ENCODE measurements at regions not wholly inside any gene's neighbourhood (a gene's known extent, or its start where the extent isn't known, plus 50 kb on each side); places are given as distances from the start of the nearest gene placed in this dataset.
"Not testable (repeated sequence)": the region's sequence is repeated elsewhere in the genome, so short reads cannot be mapped to it uniquely, and the experiment has no call there.

- Histone ChIP-seq H3K4me1 (no peaks in the 10 kb centered on the region), H3K4me3 (no peak overlapping the region), H3K4me2 (no peak overlapping the region), H3K9me3 (peaks cover 2% of the 10 kb centered on the region; the same call in 1 of the 3 replicates), H3K27ac (no peak overlapping the region)
- ChIA-PET POLR2A (no interaction called here), CTCF (interaction anchor here (0.5 kb wide), 1 partner anchor 33 kb away, joined by 3 read pairs; no protein-coding TSS in a partner anchor)
- no peak for TF ChIP-seq KDM5A (IDR thresholded peaks at IDR 0.05)
- no peak for TF ChIP-seq ZSCAN20 (CRISPR knock-in tag; IDR thresholded peaks at IDR 0.05)
- no peak for TF ChIP-seq NR3C1 (IDR thresholded peaks at IDR 0.05)
- no peak for TF ChIP-seq CBX2 (IDR thresholded peaks at IDR 0.05; ENCODE audit: borderline replicate concordance, low read depth)
- FAIRE-seq (no peak), DNase-seq (ENCODE audit: low read depth in 1 of 2, low spot score in 1 of 2) (no peak), ATAC-seq (no peak)
- WGBS (ENCODE audit: missing lambda C conversion rate) = 42% methylated on average over 2 of the region's 2 CpGs
Observed at GRCh38 chr9:78428640-78429039, 131.7 kb downstream of the PSAT1 start.

DNA sequence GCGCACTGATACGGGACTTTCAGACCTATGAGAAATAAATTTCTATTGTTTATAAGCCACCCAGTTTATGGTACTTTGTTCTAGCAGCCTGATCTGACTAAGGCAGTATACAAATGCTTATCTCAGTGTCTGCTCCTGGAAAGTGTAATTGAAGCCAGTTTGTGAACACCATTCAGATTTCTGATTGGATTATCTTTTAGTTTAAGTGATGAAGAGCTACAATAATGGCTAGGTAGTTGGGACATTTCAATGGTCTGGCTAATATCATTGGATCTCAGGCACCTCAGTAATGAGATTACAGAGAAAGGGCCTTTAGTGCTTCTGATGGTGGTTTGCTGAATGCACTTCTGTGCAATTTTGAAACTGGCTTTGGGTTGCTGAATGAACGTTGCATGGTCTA is 133.5 kb downstream of the PSAT1 start:
- DNase-seq (ENCODE audit: low read depth in 1 of 2, low spot score in 1 of 2) (no peak), FAIRE-seq (no peak), ATAC-seq (no peak)
- Histone ChIP-seq H3K4me3 (no peak overlapping the region), H3K9me3 (peaks cover 2% of the 10 kb centered on the region; the same call in 1 of the 3 replicates), H3K4me2 (no peak overlapping the region), H3K4me1 (no peaks in the 10 kb centered on the region), H3K27ac (no peak overlapping the region)
- ChIA-PET POLR2A (no interaction called here), CTCF (interaction anchor here (1.4 kb wide), 1 partner anchor 9 kb away, joined by 10 read pairs; no protein-coding TSS in a partner anchor)
- TF ChIP-seq FOSB (CRISPR knock-in tag; IDR thresholded peaks at IDR 0.05) = no peak
- TF ChIP-seq HOXB5 (CRISPR knock-in tag; IDR thresholded peaks at IDR 0.05) = no peak
- 52% methylated on average over 3 of the region's 3 CpGs for WGBS (ENCODE audit: missing lambda C conversion rate)

DNA sequence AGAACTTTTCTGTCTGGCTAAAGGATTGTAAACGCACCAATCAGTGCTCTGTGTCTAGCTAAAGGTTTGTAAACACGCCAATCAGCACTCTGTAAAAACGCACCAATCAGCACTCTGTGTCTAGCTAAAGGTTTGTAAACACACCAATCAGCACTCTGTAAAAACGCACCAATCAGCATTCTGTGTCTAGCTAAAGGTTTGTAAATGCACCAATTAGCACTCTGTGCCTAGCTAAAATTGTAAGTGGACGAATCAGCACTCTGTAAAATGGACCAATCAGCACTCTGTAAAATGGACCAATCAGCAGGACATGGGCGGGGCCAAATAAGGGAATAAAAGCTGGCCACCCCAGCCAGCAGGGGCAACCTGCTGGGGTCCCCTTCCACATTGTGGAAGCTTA is 134.1 kb downstream of the PSAT1 start:
- H3K4me2 ChIP-seq; ATAC-seq; H3K4me3 ChIP-seq; H3K27ac ChIP-seq; H3K4me1 ChIP-seq; FAIRE-seq; DNase-seq (ENCODE audit: low read depth in 1 of 2, low spot score in 1 of 2); H3K9me3 ChIP-seq; POLR2A ChIA-PET: not testable (repeated sequence)
- WGBS (ENCODE audit: missing lambda C conversion rate) = 40% methylated on average over 6 of the region's 6 CpGs
- CTCF ChIA-PET = interaction anchor here (1.4 kb wide), 1 partner anchor 8 kb away, joined by 10 read pairs; no protein-coding TSS in a partner anchor
- TF ChIP-seq MAFK (IDR thresholded peaks at IDR 0.05; ENCODE audit: partially characterized antibody) = peak; percentile 76

- WGBS (ENCODE audit: missing lambda C conversion rate) = 13% methylated on average over 2 of the region's 2 CpGs
- no peak for ATAC-seq
- no peak for DNase-seq (ENCODE audit: low read depth in 1 of 2, low spot score in 1 of 2)
- POLR2A ChIA-PET = no interaction called here
- H3K4me1 ChIP-seq = peaks cover 11% of the 10 kb centered on the region; the same call in 2 of the 3 replicates
- TF ChIP-seq CHD4 (IDR thresholded peaks at IDR 0.05; ENCODE audit: borderline replicate concordance) = no peak
- TF ChIP-seq, protein P1, sequence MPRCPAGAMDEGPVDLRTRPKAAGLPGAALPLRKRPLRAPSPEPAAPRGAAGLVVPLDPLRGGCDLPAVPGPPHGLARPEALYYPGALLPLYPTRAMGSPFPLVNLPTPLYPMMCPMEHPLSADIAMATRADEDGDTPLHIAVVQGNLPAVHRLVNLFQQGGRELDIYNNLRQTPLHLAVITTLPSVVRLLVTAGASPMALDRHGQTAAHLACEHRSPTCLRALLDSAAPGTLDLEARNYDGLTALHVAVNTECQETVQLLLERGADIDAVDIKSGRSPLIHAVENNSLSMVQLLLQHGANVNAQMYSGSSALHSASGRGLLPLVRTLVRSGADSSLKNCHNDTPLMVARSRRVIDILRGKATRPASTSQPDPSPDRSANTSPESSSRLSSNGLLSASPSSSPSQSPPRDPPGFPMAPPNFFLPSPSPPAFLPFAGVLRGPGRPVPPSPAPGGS (IDR thresholded peaks at IDR 0.05) = no peak
- TF ChIP-seq RFX5 (IDR thresholded peaks at IDR 0.05) = no peak
- no peak for TF ChIP-seq SREBF2 (IDR thresholded peaks at IDR 0.05)
- no peak for TF ChIP-seq ZNF302 (CRISPR knock-in tag; IDR thresholded peaks at IDR 0.05)
- no peak for TF ChIP-seq MYC (IDR thresholded peaks at IDR 0.05; ENCODE audit: borderline replicate concordance, low read length)
- TF ChIP-seq MAZ (IDR thresholded peaks at IDR 0.05; ENCODE audit: borderline replicate concordance, low read depth, low read length) = no peak
- TF ChIP-seq HOXB13 (CRISPR knock-in tag; IDR thresholded peaks at IDR 0.05; ENCODE audit: low read depth) = no peak
- no peak for TF ChIP-seq KDM5A (IDR thresholded peaks at IDR 0.05)
- no peak for TF ChIP-seq BHLHE40 (IDR thresholded peaks at IDR 0.05; ENCODE audit: low read depth, low read length)
- TF ChIP-seq, protein P2, sequence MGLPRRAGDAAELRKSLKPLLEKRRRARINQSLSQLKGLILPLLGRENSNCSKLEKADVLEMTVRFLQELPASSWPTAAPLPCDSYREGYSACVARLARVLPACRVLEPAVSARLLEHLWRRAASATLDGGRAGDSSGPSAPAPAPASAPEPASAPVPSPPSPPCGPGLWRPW (IDR thresholded peaks at IDR 0.05) = no peak
- no peak for TF ChIP-seq ZC3H11A (IDR thresholded peaks at IDR 0.05)
- no peak for TF ChIP-seq ZSCAN20 (CRISPR knock-in tag; IDR thresholded peaks at IDR 0.05)
- TF ChIP-seq NFE2L2 (conservative IDR thresholded peaks at IDR 0.05; ENCODE audit: low read length) = no peak
- TF ChIP-seq RARB (CRISPR knock-in tag; IDR thresholded peaks at IDR 0.05) = no peak
- TF ChIP-seq JUNB (IDR thresholded peaks at IDR 0.05) = no peak
- CTCF ChIA-PET = no interaction called here
- H3K4me3 ChIP-seq = no peak overlapping the region
- no peak overlapping the region for H3K4me2 ChIP-seq
- FAIRE-seq = no peak
- no peak overlapping the region for H3K27ac ChIP-seq
- no peaks in the 10 kb centered on the region for H3K9me3 ChIP-seq
Observed at GRCh38 chr9:78436873-78437272, 139.9 kb downstream of the PSAT1 start.
